Body of pancreas (tissue), 4 donors: ENCODE measurements at regions not wholly inside any gene's neighbourhood (a gene's known extent, or its start where the extent isn't known, plus 50 kb on each side); places are given as distances from the start of the nearest gene placed in this dataset.

Experiments used
- ATAC-seq: fragments of 150-250 bp; one replicate; pipeline ENCODE4 v1.9.1; 2016
- DNase-seq, 4 donors: peaks; one replicate each; pipeline ENCODE4 v3.0.0-alpha.2; 2019
- H3K27ac ChIP-seq, 4 donors: fragments of 200-600 bp; sonication (generic); 1 replicate in 3 of 4; 2 replicates in 1 of 4; pipeline versions ENCODE4 v1.5.1 to v1.6.1; 2016 to 2019; ENCODE audit warnings: mild to moderate bottlenecking in 1 of 4, mixed read lengths in 1 of 4, moderate library complexity in 1 of 4
- H3K27me3 ChIP-seq, 2 donors: fragments of 200-600 bp; sonication (generic); one replicate each; pipeline ENCODE4 v1.6.0; 2016; ENCODE audit warnings: mild to moderate bottlenecking in 1 of 2
- H3K36me3 ChIP-seq, 2 donors: fragments of 200-600 bp; sonication (generic); replicated peaks in 1 of 2; 2 replicates each; pipeline ENCODE4 v1.5.1; 2016; ENCODE audit warnings: low read depth in 2 of 2; ENCODE audit not compliant: insufficient read depth in 1 of 2
- H3K4me1 ChIP-seq: fragments of 200-600 bp; sonication (generic); one replicate; pipeline ENCODE4 v1.6.0; 2016
- H3K4me3 ChIP-seq, 2 donors: fragments of 200-600 bp; sonication (generic); 1 replicate in 1 of 2; 2 replicates in 1 of 2; pipeline ENCODE4 v1.5.1; 2016 to 2019
- H3K9me3 ChIP-seq, 3 donors: fragments of 200-600 bp; sonication (generic); 1 replicate in 2 of 3; 2 replicates in 1 of 3; pipeline ENCODE4 v1.5.1; 2016
- CTCF ChIP-seq, 7 experiments: fragments of 450-650 bp in 4 of 7; fragments of 200-600 bp in 3 of 7; sonication (generic) in 3 of 7; IDR thresholded peaks; one replicate each; pipeline ENCODE4 v1.5.1; 2016 to 2019; ENCODE audit warnings: antibody characterized with exemption in 7 of 7
- POLR2A ChIP-seq, 3 donors: fragments of 450-650 bp; IDR thresholded peaks; one replicate each; pipeline ENCODE4 v1.6.1; 2016; ENCODE audit warnings: antibody characterized with exemption in 3 of 3, mild to moderate bottlenecking in 2 of 3
- WGBS, 2 donors: methylation state at CpG; one replicate each; pipeline ENCODE4 v1.1.5; 2017; 5-methylcytosine and 5-hydroxymethylcytosine counted together
- intact Hi-C: fragments of 100-400 bp; cut with DNase I; formaldehyde crosslinking; loops from one replicate; pipeline ENCODE4 v1.15.1; 2023

- no peak for ATAC-seq
- intact Hi-C loops, result loop anchor here (5.0 kb wide), 1 partner anchor 273 kb away; no protein-coding TSS in a partner anchor
- Histone ChIP-seq H3K4me1 (no peaks in the 10 kb centered on the region), H3K36me3 (no peaks in the 10 kb centered on the region), H3K9me3 (no peaks in the 10 kb centered on the region), H3K4me3 (no peak overlapping the region), H3K27me3 (no peaks in the 10 kb centered on the region), H3K27ac (no peak overlapping the region)
- no peak for DNase-seq
- WGBS, 2 donors, result 65 to 68% methylated on average over 3 of the region's 3 CpGs
- no peak for TF ChIP-seq CTCF (IDR thresholded peaks at IDR 0.05)
- no peak for TF ChIP-seq POLR2A (IDR thresholded peaks at IDR 0.05)
These were observed 273.5 kb downstream of the C4orf33 start for GRCh38 chr4:129369361-129370010.

DNA sequence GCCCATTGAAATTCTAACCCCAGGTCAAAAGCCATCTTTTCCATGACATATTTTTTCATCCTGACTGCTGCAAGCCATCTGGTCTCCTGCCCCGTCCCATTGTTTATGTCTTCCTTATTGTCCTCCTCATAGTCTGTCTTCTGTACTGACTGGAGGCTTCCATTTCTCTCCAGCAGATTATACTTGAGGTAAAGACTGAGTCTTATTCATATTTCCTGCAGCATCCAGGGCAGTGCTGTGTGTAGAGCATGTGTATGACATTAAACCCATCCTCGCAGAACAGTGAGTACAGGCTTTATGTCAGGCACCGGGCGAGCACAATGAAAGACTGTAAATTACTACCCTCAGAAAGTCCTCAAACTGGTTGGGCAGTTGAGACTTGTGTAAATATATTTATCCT is 275.1 kb downstream of the C4orf33 start:
- Histone ChIP-seq H3K27me3 (no peaks in the 10 kb centered on the region), H3K27ac (no peak overlapping the region), H3K4me1 (no peaks in the 10 kb centered on the region), H3K4me3 (no peak overlapping the region), H3K36me3 (no peaks in the 10 kb centered on the region), H3K9me3 (no peaks in the 10 kb centered on the region)
- intact Hi-C loops, result no loop called here
- no peak for TF ChIP-seq CTCF (IDR thresholded peaks at IDR 0.05)
- no peak for TF ChIP-seq POLR2A (IDR thresholded peaks at IDR 0.05)
- ATAC-seq, result no peak
- DNase-seq, result no peak
- 50 to 53% methylated on average over 4 of the region's 4 CpGs for WGBS, 2 donors

- H3K27me3 ChIP-seq, result no peaks in the 10 kb centered on the region
- intact Hi-C loops, result no loop called here
- ATAC-seq (no peak), DNase-seq (no peak)
- H3K27ac ChIP-seq, result no peak overlapping the region
- no peaks in the 10 kb centered on the region for H3K4me1 ChIP-seq
- no peaks in the 10 kb centered on the region for H3K9me3 ChIP-seq
- WGBS, 2 donors, result 68 to 75% methylated on average over 3 of the region's 3 CpGs
- no peak overlapping the region for H3K4me3 ChIP-seq
- H3K36me3 ChIP-seq, result no peaks in the 10 kb centered on the region
- no peak for TF ChIP-seq CTCF (IDR thresholded peaks at IDR 0.05)
- TF ChIP-seq POLR2A (IDR thresholded peaks at IDR 0.05), result no peak
These were observed 276.0 kb downstream of the C4orf33 start for GRCh38 chr4:129371926-129372325.

GRCh38 chr4:129377131-129377845 is 281.3 kb downstream of the C4orf33 start:
- 24 to 41% methylated on average over 4 of the region's 4 CpGs for WGBS, 2 donors
- ATAC-seq (no peak), DNase-seq (no peak)
- Histone ChIP-seq H3K9me3 (no peaks in the 10 kb centered on the region), H3K4me1 (no peaks in the 10 kb centered on the region), H3K4me3 (no peak overlapping the region), H3K27ac (no peak overlapping the region), H3K36me3 (no peaks in the 10 kb centered on the region), H3K27me3 (no peaks in the 10 kb centered on the region)
- intact Hi-C loops, result no loop called here
- TF ChIP-seq CTCF (IDR thresholded peaks at IDR 0.05) (no peak), POLR2A (IDR thresholded peaks at IDR 0.05) (no peak)

DNA sequence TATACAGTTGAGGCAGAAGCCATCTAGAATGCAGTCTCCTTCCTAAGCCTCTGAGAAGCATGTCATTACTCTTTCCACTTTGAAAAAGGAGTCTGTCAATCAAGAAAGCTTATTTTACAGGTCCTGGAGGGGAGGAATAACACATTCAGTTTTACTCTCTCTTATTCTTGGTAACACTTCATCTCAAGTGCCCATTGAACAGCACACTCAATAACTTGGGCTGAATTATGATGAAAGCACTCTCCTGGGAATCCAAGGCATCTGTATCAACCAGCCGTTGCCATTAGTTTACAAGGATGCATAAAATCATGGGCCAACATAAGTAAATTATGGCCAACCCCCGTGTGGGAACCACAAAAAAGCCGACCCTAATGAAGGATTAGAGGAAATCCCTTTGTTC is 282.4 kb downstream of the C4orf33 start:
- no peaks in the 10 kb centered on the region for H3K36me3 ChIP-seq
- H3K27me3 ChIP-seq, result no peaks in the 10 kb centered on the region
- no peak for DNase-seq
- TF ChIP-seq CTCF (IDR thresholded peaks at IDR 0.05), result no peak
- no peak for TF ChIP-seq POLR2A (IDR thresholded peaks at IDR 0.05)
- no peak overlapping the region for H3K4me3 ChIP-seq
- intact Hi-C loops, result no loop called here
- no peak overlapping the region for H3K27ac ChIP-seq
- 32 to 52% methylated on average over 3 of the region's 3 CpGs for whole genome bisulfite sequencing, 2 donors
- no peaks in the 10 kb centered on the region for H3K4me1 ChIP-seq
- H3K9me3 ChIP-seq, result no peaks in the 10 kb centered on the region
- no peak for ATAC-seq
